T-helper 22 cell (primary cell): ENCODE measurements at regions not wholly inside any gene's neighbourhood (a gene's known extent, or its start where the extent isn't known, plus 50 kb on each side); places are given as distances from the start of the nearest gene placed in this dataset.
"Not testable (repeated sequence)": the region's sequence is repeated elsewhere in the genome, so short reads cannot be mapped to it uniquely, and the experiment has no call there.

ENCODE experiments used
- DNase-seq: peaks from one replicate; pipeline ENCODE4 v3.0.0-alpha.2; 2020; ENCODE audit warnings: low read depth

GRCh38 chr17:5952518-5952917 is 117.7 kb upstream of the WSCD1 start:
- DNase-seq: no peak

GRCh38 chr17:5955764-5956163 is 114.4 kb upstream of the WSCD1 start:
- no peak for DNase-seq

- DNase-seq: no peak
Measured at GRCh38 chr17:5958850-5959249, 111.3 kb upstream of the WSCD1 start.

GRCh38 chr17:5962371-5962770 is 107.8 kb upstream of the WSCD1 start:
- no peak for DNase-seq

- no peak for DNase-seq
Measured at GRCh38 chr17:5971969-5972368, 98.2 kb upstream of the WSCD1 start.

GRCh38 chr17:5973410-5973809 is 96.8 kb upstream of the WSCD1 start:
- DNase-seq: no peak

- no peak for DNase-seq
Measured at GRCh38 chr17:5975661-5976060, 94.5 kb upstream of the WSCD1 start.

GRCh38 chr17:5976251-5976650 is 93.9 kb upstream of the WSCD1 start:
- DNase-seq: no peak

- no peak for DNase-seq
Measured at GRCh38 chr17:5978496-5978895, 91.7 kb upstream of the WSCD1 start.

GRCh38 chr17:5980941-5981340 is 89.2 kb upstream of the WSCD1 start:
- DNase-seq: no peak

- no peak for DNase-seq
Measured at GRCh38 chr17:5986644-5987043, 83.5 kb upstream of the WSCD1 start.

GRCh38 chr17:6000426-6000825 is 69.8 kb upstream of the WSCD1 start:
- no peak for DNase-seq

- DNase-seq: not testable (repeated sequence)
Measured at GRCh38 chr17:6003221-6003620, 67.0 kb upstream of the WSCD1 start.

- no peak for DNase-seq
Measured at GRCh38 chr17:6005939-6006338, 64.2 kb upstream of the WSCD1 start.

GRCh38 chr17:6011206-6011605 is 59.0 kb upstream of the WSCD1 start:
- DNase-seq: no peak

GRCh38 chr17:6018788-6019187 is 51.4 kb upstream of the WSCD1 start:
- no peak for DNase-seq

GRCh38 chr17:6019959-6020358 is 50.2 kb upstream of the WSCD1 start:
- no peak for DNase-seq

GRCh38 chr17:6020376-6021010 is 49.7 kb upstream of the WSCD1 start:
- no peak for DNase-seq
